ENCODE measurements at regions not wholly inside any gene's neighbourhood (a gene's known extent, or its start where the extent isn't known, plus 50 kb on each side); places are given as distances from the start of the nearest gene placed in this dataset.
A peak's percentile ranks its signal among the peaks of the same experiment; 100 is the strongest.
"Not testable (repeated sequence)": the region's sequence is repeated elsewhere in the genome, so short reads cannot be mapped to it uniquely, and the experiment has no call there.

GRCh38 chr5:154653418-154653763 is 101.8 kb upstream of the LARP1 start:
- no peak for DNase-seq (ENCODE audit: low spot score)

DNA sequence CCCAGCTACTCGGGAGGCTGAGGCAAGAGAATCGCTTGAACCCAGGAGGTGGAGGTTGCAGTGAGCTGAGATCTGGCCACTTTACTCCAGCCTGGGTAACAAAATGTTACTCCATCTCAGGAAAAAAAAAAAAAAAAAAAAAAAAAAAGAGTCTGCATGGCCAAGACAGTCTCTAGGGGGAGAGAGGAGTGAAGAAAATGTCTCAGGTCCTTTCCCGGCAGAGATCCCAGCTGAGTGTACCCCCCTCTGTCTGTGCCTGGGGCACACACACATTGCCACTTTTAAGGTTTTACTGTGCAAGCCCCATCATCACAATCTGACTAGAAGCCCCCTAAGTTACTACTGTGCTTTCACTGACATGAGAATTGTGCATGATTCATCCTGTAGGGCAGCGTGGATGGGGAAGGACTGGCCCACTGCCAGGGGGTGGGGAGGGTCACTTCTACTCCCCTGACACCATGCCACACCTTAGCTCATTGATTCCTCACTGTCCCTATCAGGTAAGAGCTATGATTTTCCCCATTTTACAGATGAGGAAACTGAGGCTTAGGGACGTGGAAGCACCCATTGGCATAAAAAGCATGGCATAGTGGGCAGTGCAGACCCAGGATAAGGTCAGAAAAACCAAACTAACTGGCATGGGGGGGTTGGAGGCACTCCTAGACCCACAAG is 102.3 kb upstream of the LARP1 start:
- no peak for DNase-seq (ENCODE audit: low spot score)

GRCh38 chr5:154651795-154652194 is 103.4 kb upstream of the LARP1 start:
- DNase-seq (ENCODE audit: low spot score): not testable (repeated sequence)

GRCh38 chr5:154648706-154649105 is 106.5 kb upstream of the LARP1 start:
- no peak for DNase-seq (ENCODE audit: low spot score)

- DNase-seq (ENCODE audit: low spot score): no peak
These were observed 106.9 kb upstream of the LARP1 start for GRCh38 chr5:154648229-154648628.

DNA sequence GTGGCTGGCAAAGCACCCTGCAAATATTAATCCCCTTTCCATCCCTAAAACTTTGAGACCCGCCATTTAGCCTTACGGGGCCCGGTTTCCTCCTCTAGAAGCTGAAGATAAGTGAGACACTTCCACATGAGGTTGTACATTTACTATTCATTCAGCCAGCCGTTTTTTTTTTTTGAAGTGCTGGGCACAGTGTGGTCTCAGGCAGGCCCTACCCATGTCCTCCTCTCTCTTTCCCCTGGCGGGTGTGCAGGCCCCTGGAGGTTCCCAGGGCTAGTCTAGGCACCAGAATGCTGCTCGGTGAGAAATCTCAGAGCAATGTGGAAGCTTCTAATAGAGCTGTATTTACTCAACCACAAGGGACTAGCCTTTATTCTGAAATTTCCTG is 107.4 kb upstream of the LARP1 start:
- no peak for DNase-seq (ENCODE audit: low spot score)

DNA sequence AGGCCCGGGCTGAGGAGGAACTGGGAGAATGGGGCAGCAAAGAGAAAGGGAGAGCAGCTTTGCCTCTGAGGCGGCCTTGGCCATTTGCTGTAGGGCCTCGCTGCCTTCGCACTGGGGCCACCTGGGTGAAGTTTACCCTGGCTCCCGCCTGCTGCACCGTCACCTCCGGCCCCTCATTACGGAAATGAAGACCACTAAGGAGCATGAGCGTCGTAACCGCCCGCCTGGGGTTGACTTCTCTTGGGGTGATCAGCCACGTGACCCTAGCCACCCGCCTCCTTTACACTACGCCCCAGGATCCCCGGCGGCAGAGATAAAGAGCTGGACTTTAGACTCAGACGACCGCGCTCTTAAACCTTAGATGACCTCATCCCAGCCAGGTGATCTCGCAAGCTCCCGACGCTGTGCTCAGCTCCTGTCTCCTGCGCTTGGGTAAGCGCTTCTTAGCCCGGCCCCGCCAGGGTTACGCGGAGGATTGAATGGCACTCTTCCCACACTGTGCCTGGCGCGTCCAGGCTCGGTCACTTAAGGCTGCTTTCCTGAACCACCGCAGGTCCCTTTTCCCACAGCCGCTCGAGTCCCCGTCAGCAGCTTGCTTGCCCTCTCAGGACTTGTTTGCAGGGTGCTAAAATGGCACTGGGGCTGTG is 107.9 kb upstream of the LARP1 start:
- no peak for DNase-seq (ENCODE audit: low spot score)

- no peak for DNase-seq (ENCODE audit: low spot score)
These were observed 108.4 kb upstream of the LARP1 start for GRCh38 chr5:154646745-154647113.

GRCh38 chr5:154644745-154645411 is 110.3 kb upstream of the LARP1 start:
- no peak for DNase-seq (ENCODE audit: low spot score)

DNA sequence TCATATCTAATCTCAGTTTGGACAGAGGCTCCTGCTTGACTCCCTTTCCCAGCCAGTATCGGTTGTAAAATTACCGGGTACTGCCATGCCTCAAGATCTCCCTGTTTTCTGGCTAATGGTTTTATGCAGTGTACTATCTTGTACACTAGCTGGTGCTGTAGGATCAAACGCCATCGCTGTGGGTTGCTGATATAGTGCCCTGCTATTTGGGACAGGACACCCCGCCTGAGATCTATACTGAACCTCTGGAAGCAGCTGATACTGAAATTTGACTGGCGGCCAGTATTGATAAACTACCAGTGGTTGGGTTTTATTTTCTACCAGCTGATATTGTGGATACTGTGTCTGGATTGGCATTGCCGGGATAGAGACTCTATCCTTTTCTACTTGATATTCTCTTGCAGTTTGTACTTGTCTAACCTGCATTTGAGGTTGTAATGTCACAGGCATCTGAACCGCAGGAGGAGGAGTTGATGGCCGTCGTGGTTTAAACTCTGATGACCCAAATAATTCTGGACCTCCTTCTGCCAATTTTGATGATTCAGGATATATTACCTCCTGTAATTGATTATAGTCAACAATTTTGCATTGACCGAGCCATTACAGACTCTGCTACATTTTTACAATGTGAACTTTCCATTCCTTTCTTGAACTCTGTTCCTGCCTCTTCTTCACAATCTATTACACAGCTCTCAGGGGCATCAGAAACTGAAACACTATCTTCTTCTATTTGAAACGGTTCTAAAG is 112.5 kb upstream of the LARP1 start:
- no peak for DNase-seq (ENCODE audit: low spot score)

DNA sequence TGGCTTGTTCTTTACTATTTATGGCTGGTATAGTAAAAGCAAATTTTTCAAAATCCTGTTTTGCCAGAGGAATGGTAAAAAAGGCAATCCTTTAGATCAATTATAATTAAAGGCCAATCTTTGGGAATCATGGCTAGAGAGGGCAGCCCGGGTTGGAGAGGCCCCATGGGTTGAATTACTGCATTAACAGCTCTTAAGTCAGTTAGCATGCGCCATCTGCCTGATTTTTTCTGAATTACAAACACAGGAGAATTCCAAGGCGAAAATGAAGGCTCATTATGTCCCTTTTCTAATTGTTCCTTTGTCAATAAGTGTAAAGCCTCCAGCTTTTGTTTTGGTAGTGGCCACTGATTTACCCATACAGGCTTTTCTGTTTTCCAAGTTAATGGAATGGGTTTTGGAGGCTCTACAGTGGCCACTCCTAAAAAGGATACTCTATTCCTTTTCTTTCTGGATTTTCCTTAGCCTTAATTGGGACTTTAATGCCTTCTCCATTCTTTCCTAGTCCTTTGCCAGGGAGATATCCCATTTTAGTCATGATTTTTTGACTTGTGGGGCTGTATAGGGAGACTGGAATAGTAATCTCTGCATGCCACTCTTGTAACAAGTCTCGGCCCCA is 114.9 kb upstream of the LARP1 start:
- peak; percentile 13 for DNase-seq (ENCODE audit: low spot score)

DNA sequence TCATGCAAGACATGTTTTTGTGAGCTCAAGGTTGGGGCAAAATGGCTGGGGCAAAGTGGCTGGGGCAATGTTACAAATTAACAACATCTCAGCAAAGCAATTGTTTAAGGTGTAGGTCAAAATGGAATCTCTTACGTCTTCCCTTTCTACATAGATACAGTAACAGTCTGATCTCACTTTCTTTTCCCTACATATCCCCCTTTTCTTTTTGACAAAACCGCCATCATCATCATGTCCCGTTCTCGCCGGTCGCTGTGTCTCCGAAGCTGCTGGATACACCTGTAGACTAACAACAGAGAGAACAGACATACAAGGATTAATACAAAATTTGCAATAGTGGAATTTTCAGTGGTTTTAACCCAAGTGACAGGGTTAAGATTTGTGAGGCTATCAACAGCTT is 118.4 kb upstream of the LARP1 start:
- DNase-seq (ENCODE audit: low spot score): not testable (repeated sequence)

GRCh38 chr5:154636271-154636670 is 118.9 kb upstream of the LARP1 start:
- DNase-seq (ENCODE audit: low spot score): not testable (repeated sequence)

GRCh38 chr5:154633744-154634143 is 121.4 kb upstream of the LARP1 start:
- not testable (repeated sequence) for DNase-seq (ENCODE audit: low spot score)

DNA sequence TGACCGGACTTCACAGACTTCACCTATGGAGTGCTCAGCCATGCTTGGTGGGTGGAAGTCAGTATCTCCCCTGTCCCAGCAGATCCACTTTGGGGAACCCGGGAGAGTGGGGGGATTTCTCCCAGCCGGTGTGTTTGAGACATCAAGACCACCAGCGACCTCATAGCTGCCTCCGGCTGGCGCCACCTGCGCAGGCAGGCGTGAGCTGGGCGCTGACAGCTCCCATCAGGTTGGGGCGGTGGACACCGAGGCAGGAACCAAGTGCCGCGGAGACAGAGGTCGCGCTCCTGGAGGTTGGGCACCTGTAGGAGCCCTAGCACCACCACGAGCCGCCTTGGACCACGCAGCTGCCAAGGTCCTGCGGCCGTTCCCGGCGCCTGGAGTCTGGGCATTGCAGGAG is 124.0 kb upstream of the LARP1 start:
- DNase-seq (ENCODE audit: low spot score): no peak

DNA sequence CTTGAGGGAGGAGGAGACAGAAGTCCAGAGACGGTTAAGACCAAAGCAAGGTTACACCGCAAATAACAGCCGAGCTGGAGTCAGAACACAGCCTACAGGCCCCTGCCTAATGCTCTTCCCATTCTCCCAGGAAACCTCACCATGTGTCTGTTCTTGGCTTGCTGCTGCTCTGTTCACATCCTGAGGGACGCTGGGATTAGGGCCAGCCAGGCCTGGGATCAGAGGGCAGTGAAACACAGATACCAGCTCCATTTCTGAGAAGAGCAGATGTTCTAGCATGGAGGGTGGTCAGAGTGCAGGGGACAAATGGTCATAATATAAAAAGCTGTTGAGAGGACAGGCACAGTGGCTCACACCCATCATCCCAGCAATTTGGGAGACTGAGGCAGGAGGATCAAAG is 124.8 kb upstream of the LARP1 start:
- DNase-seq (ENCODE audit: low spot score): no peak

- no peak for DNase-seq (ENCODE audit: low spot score)
These were observed 126.5 kb upstream of the LARP1 start for GRCh38 chr5:154628685-154629084.

- DNase-seq (ENCODE audit: low spot score): no peak
These were observed 127.2 kb upstream of the LARP1 start for GRCh38 chr5:154627698-154628678.

DNA sequence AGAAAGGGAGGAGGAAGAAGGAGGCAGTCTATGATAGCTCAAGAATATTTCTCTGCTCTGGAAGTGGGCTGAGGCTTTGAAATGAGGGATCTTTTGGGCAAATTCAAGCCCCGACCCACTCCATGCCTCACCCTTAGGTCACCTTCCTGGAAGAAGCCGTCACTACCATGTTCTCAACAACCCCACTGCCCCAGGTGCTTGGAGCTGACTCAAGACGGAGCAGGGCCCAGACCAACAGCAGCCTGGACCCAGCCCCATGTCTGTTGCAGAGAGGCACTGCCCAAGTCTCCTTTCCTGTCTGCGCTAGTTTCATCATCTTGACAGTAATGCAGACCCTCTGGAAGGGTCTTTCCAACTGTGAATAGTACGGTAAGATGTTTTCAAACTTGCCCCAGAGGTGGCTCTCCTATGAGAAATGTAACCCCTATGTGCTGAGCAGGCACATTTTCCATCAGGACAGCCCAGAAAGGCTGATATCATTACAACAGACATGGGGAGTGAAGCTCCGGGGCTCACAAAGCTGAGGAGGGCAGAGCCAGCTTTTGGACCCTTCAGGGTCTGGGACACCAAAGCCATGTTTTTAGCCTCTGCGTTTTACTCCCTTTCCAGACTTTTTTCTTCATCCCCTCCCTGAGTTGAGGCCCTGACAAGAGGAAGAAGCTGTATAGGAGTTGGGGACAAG is 128.2 kb upstream of the LARP1 start:
- DNase-seq (ENCODE audit: low spot score): no peak

DNA sequence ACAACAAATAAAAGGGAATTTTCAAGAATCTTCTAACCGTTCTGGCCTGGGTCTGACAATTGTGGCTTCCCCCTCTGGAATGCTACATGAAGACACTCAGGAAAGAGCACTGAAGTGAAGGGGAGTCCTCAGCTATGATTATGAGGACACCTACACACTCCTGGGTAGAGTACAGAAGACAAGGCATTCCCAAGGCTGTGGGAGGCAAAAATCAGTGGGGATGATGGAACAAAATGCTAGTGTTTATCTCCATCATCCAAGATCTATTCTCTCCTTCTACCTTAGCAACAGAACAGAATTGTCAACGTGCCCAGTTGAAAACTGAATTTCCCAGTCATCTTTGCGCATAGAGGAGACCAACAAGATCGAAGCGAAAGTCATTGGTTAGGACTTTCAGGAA is 130.1 kb upstream of the LARP1 start:
- DNase-seq (ENCODE audit: low spot score): no peak

- no peak for DNase-seq (ENCODE audit: low spot score)
These were observed 130.8 kb upstream of the LARP1 start for GRCh38 chr5:154624341-154624740.
